Effector memory CD8-positive, alpha-beta T cell (primary cell): ENCODE measurements at regions not wholly inside any gene's neighbourhood (a gene's known extent, or its start where the extent isn't known, plus 50 kb on each side); places are given as distances from the start of the nearest gene placed in this dataset.
"Not testable (repeated sequence)": the region's sequence is repeated elsewhere in the genome, so short reads cannot be mapped to it uniquely, and the experiment has no call there.

Source experiments
- ATAC-seq: fragments of 150-1000 bp; cut with Tn5 transposase; replicated peaks from 2 replicates; pipeline ENCODE4 v1.10.0; 2021; ENCODE audit warnings: mild to moderate bottlenecking, moderate library complexity
- DNase-seq, 3 experiments: peaks; one replicate each; pipeline ENCODE4 v3.0.0; 2021
- H3K27ac Mint-ChIP-seq, 2 donors: one replicate each; pipeline ENCODE4 v1.8.0; 2022; ENCODE audit warnings: mild to moderate bottlenecking in 2 of 2, mixed read lengths in 2 of 2, moderate library complexity in 2 of 2
- H3K27me3 Mint-ChIP-seq, 2 donors: one replicate each; pipeline ENCODE4 v1.8.0; 2022; ENCODE audit warnings: mixed read lengths in 2 of 2
- H3K36me3 Mint-ChIP-seq: one replicate; pipeline ENCODE4 v1.8.0; 2022; ENCODE audit warnings: mild to moderate bottlenecking, moderate library complexity, mixed read lengths; ENCODE audit not compliant: insufficient read depth
- H3K4me1 Mint-ChIP-seq, 2 donors: one replicate each; pipeline ENCODE4 v1.8.0; 2022; ENCODE audit warnings: low read depth in 2 of 2, mixed read lengths in 2 of 2
- H3K4me3 Mint-ChIP-seq, 2 donors: one replicate each; pipeline ENCODE4 v1.8.0; 2022; ENCODE audit warnings: mild to moderate bottlenecking in 2 of 2, mixed read lengths in 2 of 2, moderate library complexity in 2 of 2
- H3K9me3 Mint-ChIP-seq, 2 donors: one replicate each; pipeline ENCODE4 v1.8.0; 2022; ENCODE audit warnings: mixed read lengths in 2 of 2

DNA sequence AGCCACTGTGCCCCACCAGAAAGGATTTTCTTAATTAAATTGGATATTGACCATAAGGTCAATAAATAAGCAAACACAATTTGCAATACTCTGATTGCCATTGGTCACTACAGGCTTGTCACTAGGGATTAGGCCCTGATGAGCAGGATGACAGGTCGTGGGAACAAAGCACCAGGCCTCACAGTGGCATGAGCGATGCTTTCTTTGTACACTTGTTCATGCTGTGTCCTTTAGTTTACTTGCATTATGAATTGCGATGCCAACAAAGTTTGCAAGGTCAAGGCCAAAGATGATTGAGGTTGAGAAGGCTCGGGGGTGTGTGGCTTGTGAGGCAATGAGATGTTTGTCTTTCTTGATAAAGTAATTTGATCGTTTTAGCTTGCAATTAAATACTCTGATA is 136.0 kb downstream of the TTC8 start:
- no peaks in the 10 kb centered on the region for H3K4me1 Mint-ChIP-seq
- no peaks in the 10 kb centered on the region for H3K9me3 Mint-ChIP-seq
- no peak overlapping the region for H3K4me3 Mint-ChIP-seq
- H3K27me3 Mint-ChIP-seq = peaks cover 33 to 36% of the 10 kb centered on the region in 2 donors
- ATAC-seq (no peak), DNase-seq (no peak)
- no peak overlapping the region for H3K27ac Mint-ChIP-seq
- H3K36me3 Mint-ChIP-seq = no peaks in the 10 kb centered on the region

DNA sequence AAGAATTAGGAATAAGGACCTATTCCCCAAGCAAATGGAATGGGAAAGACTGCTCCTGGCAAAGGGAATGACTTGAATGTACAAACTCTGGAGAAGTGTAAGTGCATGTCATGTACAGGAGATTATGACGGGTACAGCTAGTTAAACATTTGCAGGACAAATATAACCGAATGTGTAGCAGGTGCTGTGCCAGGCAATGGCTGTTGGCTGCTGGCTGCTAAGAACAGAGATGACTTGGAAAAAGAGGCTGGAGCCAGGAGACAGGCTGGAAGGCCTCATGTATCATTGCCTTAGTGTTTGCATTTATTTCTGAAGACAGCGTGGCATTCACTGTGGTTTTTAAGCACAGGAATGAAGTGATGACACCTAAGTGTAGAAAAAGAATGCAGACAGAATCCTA is 136.8 kb downstream of the TTC8 start:
- DNase-seq (no peak), ATAC-seq (no peak)
- Mint-ChIP-seq H3K36me3 (no peaks in the 10 kb centered on the region), H3K27ac (no peak overlapping the region), H3K4me3 (no peak overlapping the region), H3K4me1 (no peaks in the 10 kb centered on the region), H3K9me3 (no peaks in the 10 kb centered on the region), H3K27me3 (peaks cover 32 to 33% of the 10 kb centered on the region in 2 donors)

GRCh38 chr14:88962356-88962755 is 137.9 kb downstream of the TTC8 start:
- no peaks in the 10 kb centered on the region for H3K4me1 Mint-ChIP-seq
- no peaks in the 10 kb centered on the region for H3K36me3 Mint-ChIP-seq
- ATAC-seq (no peak), DNase-seq (no peak)
- H3K27ac Mint-ChIP-seq = no peak overlapping the region
- no peaks in the 10 kb centered on the region for H3K9me3 Mint-ChIP-seq
- H3K4me3 Mint-ChIP-seq = no peak overlapping the region
- peaks cover 26 to 33% of the 10 kb centered on the region in 2 donors for H3K27me3 Mint-ChIP-seq

GRCh38 chr14:88967299-88967698 is 142.8 kb downstream of the TTC8 start:
- Mint-ChIP-seq H3K4me1 (no peaks in the 10 kb centered on the region), H3K27me3 (peaks cover 36 to 54% of the 10 kb centered on the region in 2 donors), H3K9me3 (no peaks in the 10 kb centered on the region), H3K27ac (no peak overlapping the region), H3K36me3 (no peaks in the 10 kb centered on the region), H3K4me3 (no peak overlapping the region)
- DNase-seq (no peak), ATAC-seq (no peak)

DNA sequence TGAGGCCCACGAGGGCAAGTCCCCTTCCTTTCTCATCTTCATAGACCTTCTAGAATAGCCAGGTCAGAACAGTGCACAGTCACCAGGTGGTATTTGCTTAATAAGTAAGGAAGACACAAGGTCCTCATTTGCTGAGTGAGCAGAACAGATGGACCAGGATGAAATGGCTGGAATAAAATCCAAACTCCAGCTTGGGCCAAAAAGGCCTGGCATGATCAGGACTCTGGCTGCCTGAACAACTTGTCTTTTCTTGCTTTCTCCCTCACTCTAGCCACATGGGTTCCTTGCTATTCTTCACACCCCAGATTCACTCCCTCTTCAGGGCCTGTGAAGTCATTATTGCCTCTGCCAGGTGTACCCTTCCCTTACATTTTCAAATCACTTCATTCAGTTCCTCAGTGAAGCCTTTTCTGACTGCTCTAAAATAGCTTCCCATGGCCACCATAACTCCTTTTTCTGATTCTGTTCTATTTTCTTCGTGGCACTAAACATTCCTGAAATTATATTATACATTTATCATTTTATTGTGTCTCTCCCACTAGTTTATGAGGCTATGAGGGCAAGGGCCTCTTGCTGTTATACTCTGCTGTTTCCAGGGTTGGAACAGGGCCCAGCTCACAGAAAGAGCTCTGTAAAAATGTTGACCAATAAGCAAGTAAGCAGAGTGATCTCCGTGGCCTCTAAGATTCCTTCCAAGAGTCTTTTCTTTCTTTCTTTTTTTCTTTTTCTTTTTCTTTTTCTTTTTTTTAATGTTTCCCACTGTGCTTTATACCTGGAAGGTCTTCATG is 150.8 kb downstream of the TTC8 start:
- Mint-ChIP-seq H3K36me3 (no peaks in the 10 kb centered on the region), H3K4me3 (no peak overlapping the region), H3K27me3 (peaks cover 51 to 58% of the 10 kb centered on the region in 2 donors), H3K9me3 (peaks cover 0 to 4% of the 10 kb centered on the region in 2 donors), H3K27ac (no peak overlapping the region), H3K4me1 (no peaks in the 10 kb centered on the region)
- ATAC-seq = no peak
- no peak for DNase-seq

DNA sequence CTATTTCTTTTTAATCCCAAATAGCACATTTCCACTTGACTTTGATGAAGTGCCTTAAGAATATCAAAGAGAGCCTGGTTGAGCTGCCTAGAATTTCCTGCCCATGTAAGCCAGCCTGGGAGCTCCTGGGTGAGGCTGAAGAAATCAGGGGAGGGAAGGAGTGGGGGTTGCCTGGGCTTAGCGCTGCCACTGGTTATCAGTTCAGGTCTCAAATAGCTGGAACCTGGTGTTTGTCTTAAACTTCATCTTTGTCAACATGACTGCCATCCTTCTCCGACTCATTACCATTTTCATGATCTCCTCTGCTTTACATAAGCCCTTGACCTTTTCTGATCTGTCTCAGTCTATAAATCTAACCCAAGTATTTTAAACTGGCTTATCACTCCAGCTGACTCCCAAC is 151.5 kb downstream of the TTC8 start:
- ATAC-seq (no peak), DNase-seq (no peak)
- Mint-ChIP-seq H3K27me3 (peaks cover 44 to 53% of the 10 kb centered on the region in 2 donors), H3K4me3 (no peak overlapping the region), H3K4me1 (no peaks in the 10 kb centered on the region), H3K9me3 (peaks cover 0 to 4% of the 10 kb centered on the region in 2 donors), H3K27ac (no peak overlapping the region), H3K36me3 (no peaks in the 10 kb centered on the region)

DNA sequence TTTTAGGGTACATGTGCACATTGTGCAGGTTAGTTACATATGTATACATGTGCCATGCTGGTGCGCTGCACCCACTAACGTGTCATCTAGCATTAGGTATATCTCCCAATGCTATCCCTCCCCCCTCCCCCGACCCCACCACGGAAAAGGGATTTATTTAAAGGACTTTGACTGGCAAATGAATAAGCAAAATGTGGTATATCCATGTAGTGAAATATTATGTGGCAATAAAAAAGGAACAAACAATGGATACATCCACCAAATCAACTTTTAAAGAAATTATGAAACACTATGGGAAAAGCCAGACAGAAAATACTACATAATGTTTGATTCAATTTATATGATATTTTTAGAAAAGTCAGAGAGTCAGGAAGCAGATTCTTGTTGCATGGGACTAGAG is 156.5 kb downstream of the TTC8 start:
- not testable (repeated sequence) for H3K9me3 Mint-ChIP-seq, H3K4me1 Mint-ChIP-seq, H3K27ac Mint-ChIP-seq, DNase-seq, H3K36me3 Mint-ChIP-seq, ATAC-seq, H3K4me3 Mint-ChIP-seq
- H3K27me3 Mint-ChIP-seq = peaks cover 28 to 35% of the 10 kb centered on the region in 2 donors

DNA sequence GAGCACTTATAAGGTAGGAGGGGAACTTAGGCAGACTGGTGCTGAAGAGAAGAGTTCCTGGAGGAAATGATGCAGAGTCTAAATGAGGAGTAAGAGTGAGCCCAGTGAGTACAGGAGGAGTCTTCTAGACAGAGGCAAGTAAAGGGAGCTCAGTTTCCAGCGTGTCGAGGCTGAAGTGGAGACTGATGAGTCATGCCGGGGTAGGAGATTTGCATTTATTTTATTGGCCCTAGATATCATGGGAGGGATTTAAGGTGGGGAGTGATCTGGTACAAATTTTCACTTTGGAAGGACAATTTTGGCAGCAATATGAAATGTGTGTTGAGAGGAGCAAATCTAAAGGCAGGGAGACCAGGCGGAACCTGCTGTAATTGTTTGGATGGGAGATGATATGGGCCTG is 157.5 kb downstream of the TTC8 start:
- Mint-ChIP-seq H3K27ac (no peak overlapping the region), H3K9me3 (peaks cover 0 to 4% of the 10 kb centered on the region in 2 donors), H3K27me3 (peaks cover 30 to 31% of the 10 kb centered on the region in 2 donors), H3K4me3 (no peak overlapping the region), H3K4me1 (no peaks in the 10 kb centered on the region), H3K36me3 (no peaks in the 10 kb centered on the region)
- ATAC-seq (no peak), DNase-seq (no peak)

- ATAC-seq = no peak
- Mint-ChIP-seq H3K4me1 (no peaks in the 10 kb centered on the region), H3K27me3 (peaks cover 15 to 17% of the 10 kb centered on the region in 2 donors), H3K36me3 (no peaks in the 10 kb centered on the region), H3K4me3 (no peak overlapping the region), H3K9me3 (no peaks in the 10 kb centered on the region), H3K27ac (no peak overlapping the region)
- DNase-seq = no peak
Measured at GRCh38 chr14:88983755-88984154, 159.3 kb downstream of the TTC8 start.

DNA sequence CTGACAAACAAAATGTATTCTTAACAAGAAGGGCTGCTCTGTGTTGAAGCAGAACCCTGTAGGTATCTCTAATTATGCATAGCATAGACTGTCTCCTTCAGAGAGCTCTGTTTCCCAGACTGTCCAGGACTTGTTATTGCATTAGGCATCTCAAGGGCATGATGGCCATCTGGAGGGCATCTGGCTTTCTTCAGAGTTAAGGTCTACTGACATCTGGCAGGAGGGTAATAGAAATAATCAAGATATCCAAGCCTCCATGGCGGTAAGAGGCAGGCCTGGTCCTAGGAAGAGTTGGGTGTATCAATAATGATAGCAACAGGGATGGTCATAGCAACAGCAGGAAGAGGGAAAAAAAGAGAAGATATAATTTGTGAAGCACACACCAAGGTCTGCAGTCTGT is 161.2 kb downstream of the TTC8 start:
- ATAC-seq (no peak), DNase-seq (no peak)
- Mint-ChIP-seq H3K27me3 (peaks cover 0 to 10% of the 10 kb centered on the region in 2 donors), H3K4me3 (no peak overlapping the region), H3K27ac (no peak overlapping the region), H3K36me3 (no peaks in the 10 kb centered on the region), H3K4me1 (no peaks in the 10 kb centered on the region), H3K9me3 (no peaks in the 10 kb centered on the region)

GRCh38 chr14:88986146-88986841 is 161.8 kb downstream of the TTC8 start:
- DNase-seq (no peak), ATAC-seq (no peak)
- no peak overlapping the region for H3K4me3 Mint-ChIP-seq

DNA sequence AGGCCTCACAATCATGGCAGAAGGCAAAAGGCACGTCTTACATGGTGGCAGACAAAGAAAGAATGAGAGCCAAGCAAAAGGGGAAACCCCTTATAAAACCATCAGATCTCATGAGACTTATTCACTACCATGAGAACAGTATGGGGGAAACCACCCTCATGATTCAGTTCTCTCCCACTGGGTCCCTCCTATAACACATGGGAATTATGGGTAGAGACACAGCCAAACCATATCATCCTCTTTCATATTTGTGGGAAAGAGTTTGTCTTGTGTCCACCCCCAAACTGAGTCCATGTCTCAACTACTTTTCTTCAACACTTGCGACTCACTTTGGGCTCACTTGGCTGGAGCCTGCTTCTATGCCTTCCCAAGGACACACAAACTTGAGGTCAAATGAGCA is 162.5 kb downstream of the TTC8 start:
- not testable (repeated sequence) for DNase-seq

More at GRCh38 chr14:88986146-88986841, 161.8 kb downstream of the TTC8 start:
- H3K27me3 Mint-ChIP-seq = peaks cover 0 to 14% of the 10 kb centered on the region in 2 donors
- H3K36me3 Mint-ChIP-seq = no peaks in the 10 kb centered on the region
- H3K27ac Mint-ChIP-seq = no peak overlapping the region
- H3K9me3 Mint-ChIP-seq = no peaks in the 10 kb centered on the region
- H3K4me1 Mint-ChIP-seq = no peaks in the 10 kb centered on the region

GRCh38 chr14:88987516-88987915 is 163.1 kb downstream of the TTC8 start:
- no peak overlapping the region for H3K4me3 Mint-ChIP-seq
- H3K9me3 Mint-ChIP-seq = no peaks in the 10 kb centered on the region
- peaks cover 6 to 26% of the 10 kb centered on the region in 2 donors for H3K27me3 Mint-ChIP-seq
- no peaks in the 10 kb centered on the region for H3K36me3 Mint-ChIP-seq
- no peaks in the 10 kb centered on the region for H3K4me1 Mint-ChIP-seq
- no peak for DNase-seq
- ATAC-seq = no peak
- H3K27ac Mint-ChIP-seq = no peak overlapping the region

More for the DNA sequence above, 162.5 kb downstream of the TTC8 start:
- H3K27ac Mint-ChIP-seq, H3K36me3 Mint-ChIP-seq, ATAC-seq, H3K9me3 Mint-ChIP-seq, H3K4me3 Mint-ChIP-seq, H3K4me1 Mint-ChIP-seq: not testable (repeated sequence)
- H3K27me3 Mint-ChIP-seq = peaks cover 1 to 20% of the 10 kb centered on the region in 2 donors

DNA sequence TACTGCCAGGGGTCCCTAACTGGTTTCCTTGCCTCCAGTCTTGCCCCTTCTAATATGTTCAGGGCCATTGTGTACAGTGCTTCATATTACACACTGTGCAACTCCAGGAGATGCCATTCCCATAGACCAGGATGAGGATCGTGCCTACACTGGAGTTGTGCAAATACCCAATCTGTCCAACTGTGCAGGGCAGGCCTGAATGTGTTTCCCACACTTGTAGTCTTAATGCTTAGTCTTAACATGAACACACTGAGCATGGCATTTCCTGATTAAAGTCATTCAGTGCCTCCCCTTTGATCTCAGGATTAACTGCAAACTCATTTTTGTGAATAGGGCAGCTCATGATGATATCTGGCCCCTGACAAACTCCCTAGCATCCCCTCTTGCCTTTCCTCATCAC is 165.5 kb downstream of the TTC8 start:
- DNase-seq (no peak), ATAC-seq (no peak)
- Mint-ChIP-seq H3K27ac (no peak overlapping the region), H3K9me3 (no peaks in the 10 kb centered on the region), H3K4me3 (no peak overlapping the region), H3K27me3 (peaks cover 14 to 50% of the 10 kb centered on the region in 2 donors), H3K4me1 (no peaks in the 10 kb centered on the region), H3K36me3 (no peaks in the 10 kb centered on the region)
